GM13977 (cell line): ENCODE measurements at regions not wholly inside any gene's neighbourhood (a gene's known extent, or its start where the extent isn't known, plus 50 kb on each side); places are given as distances from the start of the nearest gene placed in this dataset.
A peak's percentile ranks its signal among the peaks of the same experiment; 100 is the strongest.

ENCODE experiments used
- DNase-seq: peaks from one replicate; pipeline ENCODE4 v3.0.0; 2012; ENCODE audit warnings: low spot score
- CTCF ChIP-seq: IDR thresholded peaks from 2 replicates; pipeline ENCODE4 v1.5.1; 2012; ENCODE audit warnings: mild to moderate bottlenecking, control low read depth; ENCODE audit not compliant: insufficient read depth; ENCODE audit errors: extremely low read depth, missing control alignments
- in situ Hi-C: fragments of 300-500 bp; cut with MboI; formaldehyde crosslinking; loops from one replicate; pipeline ENCODE4 v1.12.0; 2022; ENCODE audit warnings: low sequenced_read_pairs, low pct_unique_long_range_greater_than_20kb, mixed read lengths, inconsistent platforms; ENCODE audit not compliant: unreplicated experiment

- no peak for DNase-seq
- in situ Hi-C loops = no loop called here
- TF ChIP-seq CTCF = no peak
Observed at GRCh38 chr1:217053676-217054075, 330.4 kb upstream of the ESRRG start.

- in situ Hi-C loops = no loop called here
- no peak for TF ChIP-seq CTCF
- no peak for DNase-seq
Observed at GRCh38 chr1:217052626-217053025, 329.4 kb upstream of the ESRRG start.

GRCh38 chr1:217052196-217052595, 329.0 kb upstream of the ESRRG start:
- in situ Hi-C loops = no loop called here
- no peak for DNase-seq
- no peak for TF ChIP-seq CTCF

GRCh38 chr1:217049721-217050120, 326.5 kb upstream of the ESRRG start:
- in situ Hi-C loops = no loop called here
- no peak for DNase-seq
- TF ChIP-seq CTCF = no peak

- no peak for DNase-seq
- in situ Hi-C loops = no loop called here
- no peak for TF ChIP-seq CTCF
Observed at GRCh38 chr1:217049081-217049480, 325.9 kb upstream of the ESRRG start.

GRCh38 chr1:217048104-217048707, 325.0 kb upstream of the ESRRG start:
- no peak for DNase-seq
- in situ Hi-C loops = no loop called here
- TF ChIP-seq CTCF = peak; percentile 52

GRCh38 chr1:217040711-217041455, 317.7 kb upstream of the ESRRG start:
- no peak for TF ChIP-seq CTCF
- in situ Hi-C loops = no loop called here
- no peak for DNase-seq
